GM21367 (cell line): ENCODE measurements at regions not wholly inside any gene's neighbourhood (a gene's known extent, or its start where the extent isn't known, plus 50 kb on each side); places are given as distances from the start of the nearest gene placed in this dataset.

Experiments used
- ATAC-seq: cut with Tn5 transposase; IDR thresholded peaks from one replicate; pipeline ENCODE4 v1.9.1; 2021; ENCODE audit not compliant: unreplicated experiment

- ATAC-seq, result no peak
Observed at GRCh38 chr13:107586216-107586615, 629.1 kb downstream of the LIG4 start.

- ATAC-seq, result no peak
Observed at GRCh38 chr13:107585469-107586180, 629.7 kb downstream of the LIG4 start.

- ATAC-seq, result no peak
Observed at GRCh38 chr13:107582171-107582570, 633.2 kb downstream of the LIG4 start.

- no peak for ATAC-seq
Observed at GRCh38 chr13:107580741-107581412, 634.5 kb downstream of the LIG4 start.

GRCh38 chr13:107576430-107576829, 638.9 kb downstream of the LIG4 start:
- no peak for ATAC-seq

GRCh38 chr13:107574517-107575210, 640.7 kb downstream of the LIG4 start:
- no peak for ATAC-seq

GRCh38 chr13:107573184-107573583, 642.2 kb downstream of the LIG4 start:
- ATAC-seq, result no peak

GRCh38 chr13:107572156-107572555, 643.2 kb downstream of the LIG4 start:
- ATAC-seq, result no peak

GRCh38 chr13:107568181-107568580, 647.2 kb downstream of the LIG4 start:
- no peak for ATAC-seq

- ATAC-seq, result no peak
Observed at GRCh38 chr13:107563099-107563925, 652.0 kb downstream of the LIG4 start.

GRCh38 chr13:107562203-107562602, 653.1 kb downstream of the LIG4 start:
- no peak for ATAC-seq

- ATAC-seq, result no peak
Observed at GRCh38 chr13:107554460-107554859, 660.9 kb downstream of the LIG4 start.

- no peak for ATAC-seq
Observed at GRCh38 chr13:107553838-107554237, 661.5 kb downstream of the LIG4 start.

- ATAC-seq, result no peak
Observed at GRCh38 chr13:107551521-107551920, 663.8 kb downstream of the LIG4 start.

GRCh38 chr13:107548338-107548737, 667.0 kb downstream of the LIG4 start:
- ATAC-seq, result no peak

GRCh38 chr13:107545946-107546502, 669.3 kb downstream of the LIG4 start:
- ATAC-seq, result no peak

GRCh38 chr13:107534548-107534947, 680.8 kb downstream of the LIG4 start:
- ATAC-seq, result no peak

GRCh38 chr13:107531816-107532215, 683.5 kb downstream of the LIG4 start:
- no peak for ATAC-seq

- ATAC-seq, result no peak
Observed at GRCh38 chr13:107531180-107531579, 684.2 kb downstream of the LIG4 start.

GRCh38 chr13:107529035-107529434, 686.3 kb downstream of the LIG4 start:
- ATAC-seq, result no peak

GRCh38 chr13:107518780-107519179, 696.6 kb downstream of the LIG4 start:
- no peak for ATAC-seq
